ENCODE measurements at regions not wholly inside any gene's neighbourhood (a gene's known extent, or its start where the extent isn't known, plus 50 kb on each side); places are given as distances from the start of the nearest gene placed in this dataset.

DNA sequence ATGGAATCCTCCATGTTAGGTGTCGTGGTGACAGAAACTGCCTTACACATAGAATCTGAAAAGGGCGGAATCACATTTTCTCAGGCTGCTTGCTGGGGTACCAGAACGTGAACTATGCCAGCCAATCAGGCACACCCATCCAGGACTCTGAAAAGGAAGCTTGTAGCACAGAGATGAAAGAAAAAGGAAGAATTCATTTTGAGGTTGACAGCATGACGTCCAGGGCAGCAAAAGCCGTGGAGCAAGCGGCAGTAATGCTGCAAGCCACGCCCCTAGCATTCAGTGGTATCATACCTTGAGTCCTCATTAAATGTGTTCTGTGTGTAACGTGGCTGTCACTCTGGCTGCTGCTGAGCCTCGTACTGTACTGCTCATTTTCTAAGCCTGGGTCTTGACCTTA is 304.0 kb downstream of the DYSF start:
- H3K4me1 ChIP-seq = no peaks in the 10 kb centered on the region
- DNase-seq = no peak
- intact Hi-C loops (cut with DNase I; ENCODE audit: low total_unique reads) = no loop called here
- no peak overlapping the region for H3K4me3 ChIP-seq
- H3K9me3 ChIP-seq = no peaks in the 10 kb centered on the region
- peaks cover 0 to 5% (median 0%) of the 10 kb centered on the region in 7 donors for H3K27me3 ChIP-seq (replicated peaks in 1 of 7)
- TF ChIP-seq, protein P1, sequence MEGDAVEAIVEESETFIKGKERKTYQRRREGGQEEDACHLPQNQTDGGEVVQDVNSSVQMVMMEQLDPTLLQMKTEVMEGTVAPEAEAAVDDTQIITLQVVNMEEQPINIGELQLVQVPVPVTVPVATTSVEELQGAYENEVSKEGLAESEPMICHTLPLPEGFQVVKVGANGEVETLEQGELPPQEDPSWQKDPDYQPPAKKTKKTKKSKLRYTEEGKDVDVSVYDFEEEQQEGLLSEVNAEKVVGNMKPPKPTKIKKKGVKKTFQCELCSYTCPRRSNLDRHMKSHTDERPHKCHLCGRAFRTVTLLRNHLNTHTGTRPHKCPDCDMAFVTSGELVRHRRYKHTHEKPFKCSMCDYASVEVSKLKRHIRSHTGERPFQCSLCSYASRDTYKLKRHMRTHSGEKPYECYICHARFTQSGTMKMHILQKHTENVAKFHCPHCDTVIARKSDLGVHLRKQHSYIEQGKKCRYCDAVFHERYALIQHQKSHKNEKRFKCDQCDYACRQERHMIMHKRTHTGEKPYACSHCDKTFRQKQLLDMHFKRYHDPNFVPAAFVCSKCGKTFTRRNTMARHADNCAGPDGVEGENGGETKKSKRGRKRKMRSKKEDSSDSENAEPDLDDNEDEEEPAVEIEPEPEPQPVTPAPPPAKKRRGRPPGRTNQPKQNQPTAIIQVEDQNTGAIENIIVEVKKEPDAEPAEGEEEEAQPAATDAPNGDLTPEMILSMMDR (IDR thresholded peaks at IDR 0.05 in 8 of 11, conservative IDR thresholded peaks at IDR 0.05 in 3 of 11) = no peak
- TF ChIP-seq POLR2AphosphoS5 (IDR thresholded peaks at IDR 0.05) = no peak
- TF ChIP-seq POLR2A (IDR thresholded peaks at IDR 0.05) = no peak
- WGBS, 5 donors = 55 to 71% (median 65%) methylated on average over 9 of the region's 9 CpGs
- no peak overlapping the region for H3K27ac ChIP-seq
- no peaks in the 10 kb centered on the region for H3K36me3 ChIP-seq

DNA sequence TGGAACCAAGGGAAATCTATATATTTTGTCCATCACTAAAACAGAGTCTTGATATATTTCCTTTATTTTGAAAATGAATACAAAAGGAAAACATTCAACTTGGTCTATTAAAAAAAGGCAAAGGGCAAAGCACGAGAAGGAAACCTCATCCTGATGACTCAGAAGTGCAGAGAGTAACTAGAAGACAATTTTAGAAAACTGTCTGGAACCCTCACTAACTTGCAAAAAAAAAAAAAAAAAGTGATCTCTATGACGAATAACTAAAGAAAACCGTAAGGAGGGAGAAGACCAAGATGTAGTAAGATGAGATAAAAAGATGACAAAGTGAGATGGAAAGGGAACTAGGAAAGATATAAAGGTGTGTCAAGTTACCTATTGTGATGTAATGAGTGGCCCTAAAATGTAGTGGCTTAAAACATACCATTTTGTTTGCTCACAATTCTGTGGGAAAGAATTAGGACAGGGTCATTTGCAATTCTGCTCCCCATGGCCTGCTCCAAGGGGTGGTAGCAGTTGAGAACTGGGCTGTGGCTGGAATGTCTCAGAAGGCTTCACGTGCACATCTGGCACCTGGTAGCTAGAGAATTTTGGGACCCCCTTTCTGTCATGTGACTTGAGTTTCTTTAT is 303.0 kb downstream of the DYSF start:
- 70 to 78% (median 72%) methylated on average over 4 of the region's 4 CpGs for WGBS, 5 donors
- no peak for TF ChIP-seq POLR2A (IDR thresholded peaks at IDR 0.05)
- TF ChIP-seq, protein P1 (IDR thresholded peaks at IDR 0.05 in 8 of 11, conservative IDR thresholded peaks at IDR 0.05 in 3 of 11) = no peak
- no peak for TF ChIP-seq POLR2AphosphoS5 (IDR thresholded peaks at IDR 0.05)
- H3K9me3 ChIP-seq = peaks cover 0 to 9% (median 5%) of the 10 kb centered on the region in 8 donors
- intact Hi-C loops (cut with DNase I; ENCODE audit: low total_unique reads) = no loop called here
- H3K27me3 ChIP-seq (replicated peaks in 1 of 7) = peaks cover 0 to 5% (median 0%) of the 10 kb centered on the region in 7 donors
- DNase-seq = no peak
- H3K4me1 ChIP-seq = no peaks in the 10 kb centered on the region
- no peak overlapping the region for H3K4me3 ChIP-seq
- H3K36me3 ChIP-seq = no peaks in the 10 kb centered on the region
- H3K27ac ChIP-seq = no peak overlapping the region

DNA sequence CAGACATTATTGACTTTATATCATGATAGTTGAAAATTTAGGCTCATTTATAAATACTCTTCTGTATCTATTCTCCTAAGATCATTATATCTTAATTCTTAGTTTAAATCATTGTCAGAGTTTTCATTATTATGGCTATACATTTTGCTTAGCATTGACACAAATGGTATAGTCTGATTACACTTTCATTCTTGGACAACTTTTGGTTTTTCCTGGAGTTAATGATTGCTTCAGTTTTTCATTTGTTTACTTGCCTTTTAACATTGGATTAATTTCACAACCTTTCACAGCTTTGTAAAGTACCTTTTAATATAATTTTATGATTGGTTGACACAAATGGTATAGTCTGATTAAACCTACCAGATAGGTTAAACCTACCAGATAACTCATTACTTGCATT is 298.2 kb downstream of the DYSF start:
- intact Hi-C loops (cut with DNase I; ENCODE audit: low total_unique reads) = no loop called here
- no peak for DNase-seq
- H3K27ac ChIP-seq = no peak overlapping the region
- no peaks in the 10 kb centered on the region for H3K27me3 ChIP-seq (replicated peaks in 1 of 7)
- H3K4me3 ChIP-seq = no peak overlapping the region
- H3K4me1 ChIP-seq = peaks cover 0 to 12% (median 0%) of the 10 kb centered on the region in 6 donors
- TF ChIP-seq, protein P1 (IDR thresholded peaks at IDR 0.05 in 8 of 11, conservative IDR thresholded peaks at IDR 0.05 in 3 of 11) = no peak
- TF ChIP-seq POLR2AphosphoS5 (IDR thresholded peaks at IDR 0.05) (no peak), POLR2A (IDR thresholded peaks at IDR 0.05) (no peak)
- no peaks in the 10 kb centered on the region for H3K36me3 ChIP-seq
- H3K9me3 ChIP-seq = peaks cover 0 to 15% (median 9%) of the 10 kb centered on the region in 8 donors

DNA sequence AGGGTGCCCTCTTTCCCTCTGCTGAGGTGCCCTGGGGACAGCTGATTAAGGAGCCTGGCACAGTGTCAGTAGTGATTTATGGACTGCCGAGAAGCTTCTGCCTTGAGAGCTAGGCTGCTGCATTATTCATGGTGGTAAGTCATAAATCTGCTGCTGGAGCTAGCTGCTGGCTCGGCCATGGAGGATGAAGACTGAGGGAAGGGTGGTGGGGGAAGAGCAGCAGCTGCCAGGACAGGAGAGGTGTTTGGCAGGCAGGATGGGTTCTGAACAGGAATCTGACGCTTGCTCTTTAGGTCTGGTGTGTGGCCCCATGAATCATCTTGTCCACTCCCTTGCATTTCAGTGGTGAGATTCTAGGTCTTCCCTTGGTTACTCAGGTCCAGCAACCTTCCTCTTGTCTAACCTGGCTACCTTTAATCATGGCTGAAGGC is 296.3 kb downstream of the DYSF start:
- no peak overlapping the region for H3K27ac ChIP-seq
- intact Hi-C loops (cut with DNase I; ENCODE audit: low total_unique reads) = no loop called here
- peaks cover 0 to 16% (median 0%) of the 10 kb centered on the region in 6 donors for H3K4me1 ChIP-seq
- H3K36me3 ChIP-seq = no peaks in the 10 kb centered on the region
- H3K4me3 ChIP-seq = no peak overlapping the region
- no peak for TF ChIP-seq POLR2A (IDR thresholded peaks at IDR 0.05)
- TF ChIP-seq, protein P1 (IDR thresholded peaks at IDR 0.05 in 8 of 11, conservative IDR thresholded peaks at IDR 0.05 in 3 of 11) = no peak
- TF ChIP-seq POLR2AphosphoS5 (IDR thresholded peaks at IDR 0.05) = no peak
- no peak for DNase-seq
- 37 to 60% (median 51%) methylated on average over 3 of the region's 3 CpGs for WGBS, 5 donors
- H3K27me3 ChIP-seq (replicated peaks in 1 of 7) = no peaks in the 10 kb centered on the region
- peaks cover 0 to 15% (median 9%) of the 10 kb centered on the region in 8 donors for H3K9me3 ChIP-seq

All from spleen (tissue), 11 donors.